Breast epithelium (tissue), 4 donors: ENCODE measurements at regions not wholly inside any gene's neighbourhood (a gene's known extent, or its start where the extent isn't known, plus 50 kb on each side); places are given as distances from the start of the nearest gene placed in this dataset.

Experiments
- DNase-seq, 2 donors: peaks; one replicate each; pipeline ENCODE4 v3.0.0-alpha.2; 2019; ENCODE audit warnings: low spot score in 2 of 2
- H3K27ac ChIP-seq, 2 donors: fragments of 200-600 bp; sonication (generic) in 1 of 2; one replicate each; pipeline ENCODE4 v1.5.1; 2016 to 2019; ENCODE audit warnings: mild to moderate bottlenecking in 1 of 2
- H3K27me3 ChIP-seq, 2 donors: fragments of 200-600 bp; sonication (generic) in 1 of 2; one replicate each; pipeline versions ENCODE4 v1.5.1 to v1.6.0; 2017 to 2019; ENCODE audit warnings: control low read depth in 1 of 2, mild to moderate bottlenecking in 1 of 2
- H3K36me3 ChIP-seq: fragments of 200-600 bp; one replicate; pipeline ENCODE4 v1.5.1; 2019
- H3K4me1 ChIP-seq, 2 donors: fragments of 200-600 bp; sonication (generic); one replicate each; pipeline ENCODE4 v1.5.1; 2016 to 2019; ENCODE audit warnings: control low read depth in 1 of 2
- H3K4me3 ChIP-seq, 3 donors: fragments of 200-600 bp; sonication (generic); 1 replicate in 2 of 3; 2 replicates in 1 of 3; pipeline ENCODE4 v1.5.1; 2016 to 2019; ENCODE audit warnings: mild to moderate bottlenecking in 3 of 3, moderate library complexity in 2 of 3
- H3K9me3 ChIP-seq, 2 donors: fragments of 200-600 bp; sonication (generic) in 1 of 2; one replicate each; pipeline ENCODE4 v1.5.1; 2016 to 2019; ENCODE audit warnings: control low read depth in 1 of 2
- POLR2A ChIP-seq: fragments of 450-650 bp; IDR thresholded peaks from one replicate; pipeline ENCODE4 v1.6.1; 2016; ENCODE audit warnings: antibody characterized with exemption, mild to moderate bottlenecking, moderate library complexity
- POLR2AphosphoS5 ChIP-seq, 3 donors: sonication (generic); formaldehyde crosslinking; IDR thresholded peaks; one replicate each; pipeline ENCODE4 v1.6.1; 2017; ENCODE audit warnings: antibody characterized with exemption in 3 of 3
- intact Hi-C: fragments of 100-400 bp; cut with DNase I; formaldehyde crosslinking; loops from one replicate; pipeline ENCODE4 v1.15.1; 2023; ENCODE audit warnings: low total_unique reads
- TF ChIP-seq, protein P1 (sequence below), 3 donors: fragments of 450-650 bp; IDR thresholded peaks; one replicate each; pipeline ENCODE4 v1.5.1; 2016 to 2017; ENCODE audit warnings: antibody characterized with exemption in 3 of 3, mild to moderate bottlenecking in 3 of 3, moderate library complexity in 3 of 3

DNA sequence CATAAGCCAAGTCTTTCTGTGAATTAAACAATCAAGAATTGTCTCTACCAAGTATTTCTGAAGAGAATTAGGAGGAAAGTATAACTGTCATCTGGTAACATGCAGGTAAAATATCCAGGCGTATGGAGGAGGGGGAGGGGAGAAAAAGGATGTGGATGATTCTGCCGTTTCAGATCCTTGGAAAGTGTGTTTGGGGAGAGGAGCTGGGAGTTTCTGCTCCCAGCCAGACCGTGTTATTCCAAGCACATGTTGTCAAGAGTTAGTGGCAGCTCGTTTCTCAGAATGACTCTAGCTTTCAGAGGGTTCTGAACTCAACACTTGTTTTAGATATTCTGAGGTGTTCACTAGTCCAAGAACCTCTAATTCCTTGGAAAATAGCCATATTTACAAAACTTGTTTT, 137.6 kb downstream of the FAM124B start:
- intact Hi-C loops = no loop called here
- DNase-seq = no peak
- Histone ChIP-seq H3K27me3 (no peaks in the 10 kb centered on the region), H3K27ac (no peak overlapping the region), H3K4me1 (no peaks in the 10 kb centered on the region), H3K36me3 (no peaks in the 10 kb centered on the region), H3K9me3 (no peaks in the 10 kb centered on the region), H3K4me3 (no peak overlapping the region)
- TF ChIP-seq POLR2A (no peak), POLR2AphosphoS5 (IDR thresholded peaks at IDR 0.05) (no peak)
- TF ChIP-seq, protein P1, sequence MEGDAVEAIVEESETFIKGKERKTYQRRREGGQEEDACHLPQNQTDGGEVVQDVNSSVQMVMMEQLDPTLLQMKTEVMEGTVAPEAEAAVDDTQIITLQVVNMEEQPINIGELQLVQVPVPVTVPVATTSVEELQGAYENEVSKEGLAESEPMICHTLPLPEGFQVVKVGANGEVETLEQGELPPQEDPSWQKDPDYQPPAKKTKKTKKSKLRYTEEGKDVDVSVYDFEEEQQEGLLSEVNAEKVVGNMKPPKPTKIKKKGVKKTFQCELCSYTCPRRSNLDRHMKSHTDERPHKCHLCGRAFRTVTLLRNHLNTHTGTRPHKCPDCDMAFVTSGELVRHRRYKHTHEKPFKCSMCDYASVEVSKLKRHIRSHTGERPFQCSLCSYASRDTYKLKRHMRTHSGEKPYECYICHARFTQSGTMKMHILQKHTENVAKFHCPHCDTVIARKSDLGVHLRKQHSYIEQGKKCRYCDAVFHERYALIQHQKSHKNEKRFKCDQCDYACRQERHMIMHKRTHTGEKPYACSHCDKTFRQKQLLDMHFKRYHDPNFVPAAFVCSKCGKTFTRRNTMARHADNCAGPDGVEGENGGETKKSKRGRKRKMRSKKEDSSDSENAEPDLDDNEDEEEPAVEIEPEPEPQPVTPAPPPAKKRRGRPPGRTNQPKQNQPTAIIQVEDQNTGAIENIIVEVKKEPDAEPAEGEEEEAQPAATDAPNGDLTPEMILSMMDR (IDR thresholded peaks at IDR 0.05) = no peak

DNA sequence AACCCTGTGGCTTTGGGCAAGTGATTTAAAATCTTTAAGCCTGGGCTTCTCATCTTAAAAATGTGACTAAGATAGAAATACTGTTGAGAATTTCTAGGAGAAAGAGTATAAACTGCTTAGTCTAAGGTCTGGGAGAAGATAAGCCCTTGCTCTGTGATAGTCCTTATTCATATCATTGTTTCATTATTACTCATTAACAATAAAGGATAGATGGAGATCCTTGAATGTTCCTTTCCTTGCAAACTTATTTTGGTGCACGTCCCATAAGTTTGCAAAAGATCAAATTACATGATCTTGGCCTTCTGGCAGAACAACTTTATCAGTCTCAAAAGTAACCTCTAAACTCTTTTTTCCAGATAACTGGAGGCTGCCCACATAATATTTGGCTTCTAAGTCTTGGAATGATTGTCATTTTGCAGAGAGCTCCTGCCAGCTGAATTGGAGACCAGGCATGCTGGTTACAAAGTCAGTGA, 138.3 kb downstream of the FAM124B start:
- Histone ChIP-seq H3K27me3 (no peaks in the 10 kb centered on the region), H3K27ac (no peak overlapping the region), H3K4me1 (no peaks in the 10 kb centered on the region), H3K9me3 (no peaks in the 10 kb centered on the region), H3K4me3 (no peak overlapping the region), H3K36me3 (no peaks in the 10 kb centered on the region)
- TF ChIP-seq POLR2A = no peak
- TF ChIP-seq, protein P1 (IDR thresholded peaks at IDR 0.05) = no peak
- TF ChIP-seq POLR2AphosphoS5 (IDR thresholded peaks at IDR 0.05) = no peak
- DNase-seq = no peak
- intact Hi-C loops = no loop called here

GRCh38 chr2:224261326-224261725, 140.6 kb downstream of the FAM124B start:
- Histone ChIP-seq H3K27me3 (no peaks in the 10 kb centered on the region), H3K36me3 (no peaks in the 10 kb centered on the region), H3K9me3 (no peaks in the 10 kb centered on the region), H3K4me1 (no peaks in the 10 kb centered on the region), H3K4me3 (no peak overlapping the region), H3K27ac (no peak overlapping the region)
- no peak for DNase-seq
- intact Hi-C loops = no loop called here
- TF ChIP-seq POLR2A (no peak), POLR2AphosphoS5 (IDR thresholded peaks at IDR 0.05) (no peak)
- TF ChIP-seq, protein P1 (IDR thresholded peaks at IDR 0.05) = no peak

GRCh38 chr2:224260372-224261020, 141.4 kb downstream of the FAM124B start:
- Histone ChIP-seq H3K27ac (no peak overlapping the region), H3K36me3 (no peaks in the 10 kb centered on the region), H3K9me3 (no peaks in the 10 kb centered on the region), H3K4me1 (no peaks in the 10 kb centered on the region), H3K27me3 (no peaks in the 10 kb centered on the region), H3K4me3 (no peak overlapping the region)
- no peak for DNase-seq
- intact Hi-C loops = no loop called here
- no peak for TF ChIP-seq POLR2AphosphoS5 (IDR thresholded peaks at IDR 0.05)
- TF ChIP-seq, protein P1 (IDR thresholded peaks at IDR 0.05) = no peak
- no peak for TF ChIP-seq POLR2A

DNA sequence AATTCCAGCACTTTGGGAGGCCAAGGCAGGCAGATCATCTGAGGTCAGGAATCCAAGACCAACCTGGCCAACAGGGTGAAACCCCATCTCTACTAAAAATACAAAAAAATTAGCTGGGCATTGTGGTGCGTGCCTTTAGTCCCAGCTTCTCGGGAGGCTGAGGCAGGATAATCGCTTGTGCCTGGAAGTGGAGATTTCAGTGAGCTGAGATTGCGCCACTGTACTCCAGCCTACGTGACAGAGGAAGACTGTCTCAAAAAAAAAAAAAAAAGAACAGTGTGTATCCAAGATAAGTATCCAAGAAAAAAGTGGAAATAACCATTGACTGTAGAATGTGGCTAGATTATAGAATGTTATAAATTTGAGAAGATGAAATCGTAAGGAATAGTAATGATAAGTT, 142.1 kb downstream of the FAM124B start:
- Histone ChIP-seq H3K9me3 (no peaks in the 10 kb centered on the region), H3K36me3 (no peaks in the 10 kb centered on the region), H3K4me1 (no peaks in the 10 kb centered on the region), H3K27ac (no peak overlapping the region), H3K27me3 (no peaks in the 10 kb centered on the region), H3K4me3 (no peak overlapping the region)
- no peak for DNase-seq
- TF ChIP-seq POLR2A (no peak), POLR2AphosphoS5 (IDR thresholded peaks at IDR 0.05) (no peak)
- TF ChIP-seq, protein P1 (IDR thresholded peaks at IDR 0.05) = no peak
- intact Hi-C loops = loop anchor here (5.0 kb wide), 1 partner anchor 1053 kb away; no protein-coding TSS in a partner anchor
